Loucy (cell line): ENCODE measurements at regions not wholly inside any gene's neighbourhood (a gene's known extent, or its start where the extent isn't known, plus 50 kb on each side); places are given as distances from the start of the nearest gene placed in this dataset.

Source experiments
- CTCF ChIP-seq: fragments of 200-600 bp; sonication (generic); conservative IDR thresholded peaks from 2 replicates; pipeline ENCODE4 v1.5.1; 2014; ENCODE audit warnings: mild to moderate bottlenecking, antibody characterized with exemption, low read length
- EZH2phosphoT487 ChIP-seq: fragments of 200-600 bp; IDR thresholded peaks from 2 replicates; pipeline ENCODE4 v1.6.1; 2018; ENCODE audit warnings: antibody characterized with exemption, mild to moderate bottlenecking, moderate library complexity, borderline replicate concordance

- TF ChIP-seq CTCF (no peak), EZH2phosphoT487 (no peak)
Observed at GRCh38 chr9:1845425-1845824, 169.7 kb upstream of the SMARCA2 start.
